T-helper 2 cell (primary cell): ENCODE measurements at regions not wholly inside any gene's neighbourhood (a gene's known extent, or its start where the extent isn't known, plus 50 kb on each side); places are given as distances from the start of the nearest gene placed in this dataset.

Experiments used
- DNase-seq, 5 experiments: peaks; one replicate each; pipeline versions ENCODE4 v3.0.0 to v3.0.0-alpha.2; 2012 to 2022

GRCh38 chr5:89260254-89260653 lies 377.3 kb upstream of the MEF2C start:
- no peak for DNase-seq

- DNase-seq, result peak in 1 of 5 experiments; percentile 39
Measured at GRCh38 chr5:89255845-89256463, 373.0 kb upstream of the MEF2C start.

- DNase-seq, result no peak
Measured at GRCh38 chr5:89253666-89254352, 370.8 kb upstream of the MEF2C start.

GRCh38 chr5:89246864-89247263 lies 363.9 kb upstream of the MEF2C start:
- no peak for DNase-seq

GRCh38 chr5:89246252-89246651 lies 363.3 kb upstream of the MEF2C start:
- DNase-seq, result no peak

- DNase-seq, result no peak
Measured at GRCh38 chr5:89243611-89244010, 360.6 kb upstream of the MEF2C start.

- no peak for DNase-seq
Measured at GRCh38 chr5:89241186-89241585, 358.2 kb upstream of the MEF2C start.

- no peak for DNase-seq
Measured at GRCh38 chr5:89236900-89237299, 353.9 kb upstream of the MEF2C start.

GRCh38 chr5:89233462-89233861 lies 350.5 kb upstream of the MEF2C start:
- DNase-seq, result no peak

- DNase-seq, result peak in 1 of 5 experiments; percentile 53
Measured at GRCh38 chr5:89232139-89232603, 349.2 kb upstream of the MEF2C start.

GRCh38 chr5:89230178-89230577 lies 347.2 kb upstream of the MEF2C start:
- no peak for DNase-seq

GRCh38 chr5:89229331-89230070 lies 346.5 kb upstream of the MEF2C start:
- no peak for DNase-seq

GRCh38 chr5:89228355-89228754 lies 345.4 kb upstream of the MEF2C start:
- DNase-seq, result no peak

- no peak for DNase-seq
Measured at GRCh38 chr5:89218364-89218763, 335.4 kb upstream of the MEF2C start.

- DNase-seq, result no peak
Measured at GRCh38 chr5:89216606-89217005, 333.6 kb upstream of the MEF2C start.

- DNase-seq, result no peak
Measured at GRCh38 chr5:89213573-89213972, 330.6 kb upstream of the MEF2C start.

- no peak for DNase-seq
Measured at GRCh38 chr5:89211836-89212235, 328.9 kb upstream of the MEF2C start.

GRCh38 chr5:89208811-89209210 lies 325.8 kb upstream of the MEF2C start:
- DNase-seq, result no peak

- DNase-seq, result no peak
Measured at GRCh38 chr5:89208392-89208791, 325.4 kb upstream of the MEF2C start.

GRCh38 chr5:89204756-89205155 lies 321.8 kb upstream of the MEF2C start:
- no peak for DNase-seq

GRCh38 chr5:89203611-89204010 lies 320.6 kb upstream of the MEF2C start:
- no peak for DNase-seq

- no peak for DNase-seq
Measured at GRCh38 chr5:89200899-89201298, 317.9 kb upstream of the MEF2C start.

- no peak for DNase-seq
Measured at GRCh38 chr5:89199306-89199705, 316.3 kb upstream of the MEF2C start.

- DNase-seq, result no peak
Measured at GRCh38 chr5:89191374-89191773, 308.4 kb upstream of the MEF2C start.
